HL-60 (cell line): ENCODE measurements at regions not wholly inside any gene's neighbourhood (a gene's known extent, or its start where the extent isn't known, plus 50 kb on each side); places are given as distances from the start of the nearest gene placed in this dataset.

ENCODE experiments used
- DNase-seq, 2 experiments: peaks; one replicate each; pipeline ENCODE4 v3.0.0-alpha.2; 2010 to 2020; ENCODE audit warnings: low read depth in 1 of 2, low spot score in 1 of 2
- H3K27ac ChIP-seq: fragments of 250-450 bp; sonication (Bioruptor Pico); replicated peaks from 2 replicates; pipeline ENCODE4 v1.5.1; 2020; ENCODE audit warnings: mild to moderate bottlenecking, moderate library complexity
- H3K27me3 ChIP-seq: fragments of 250-450 bp; sonication (Bioruptor Pico); 2 replicates; pipeline ENCODE4 v1.5.1; 2021; ENCODE audit warnings: mild to moderate bottlenecking, moderate library complexity; ENCODE audit not compliant: insufficient read depth, poor library complexity, severe bottlenecking
- H3K4me3 ChIP-seq: replicated peaks from 2 replicates; pipeline ENCODE4 v1.5.1; 2011; ENCODE audit warnings: mild to moderate bottlenecking, control low read depth, low read length; ENCODE audit not compliant: insufficient read depth
- GABPA ChIP-seq: IDR thresholded peaks from 2 replicates; pipeline ENCODE4 v1.6.1; 2012; ENCODE audit warnings: low read depth
- POLR2AphosphoS5 ChIP-seq: IDR thresholded peaks from 2 replicates; pipeline ENCODE4 v1.6.1; 2012; ENCODE audit warnings: low read depth
- SPI1 ChIP-seq: IDR thresholded peaks from 2 replicates; pipeline ENCODE4 v1.6.1; 2012; ENCODE audit warnings: low read depth, mild to moderate bottlenecking, borderline replicate concordance
- TF ChIP-seq, protein P1 (sequence below): IDR thresholded peaks from one replicate; pipeline ENCODE4 v1.5.1; 2011; ENCODE audit warnings: low read length, control low read depth, inconsistent platforms; ENCODE audit not compliant: insufficient read depth
- TF ChIP-seq, protein P2 (sequence below): IDR thresholded peaks from 2 replicates; pipeline ENCODE4 v1.6.1; 2012; ENCODE audit warnings: low read depth; ENCODE audit not compliant: insufficient replicate concordance

DNA sequence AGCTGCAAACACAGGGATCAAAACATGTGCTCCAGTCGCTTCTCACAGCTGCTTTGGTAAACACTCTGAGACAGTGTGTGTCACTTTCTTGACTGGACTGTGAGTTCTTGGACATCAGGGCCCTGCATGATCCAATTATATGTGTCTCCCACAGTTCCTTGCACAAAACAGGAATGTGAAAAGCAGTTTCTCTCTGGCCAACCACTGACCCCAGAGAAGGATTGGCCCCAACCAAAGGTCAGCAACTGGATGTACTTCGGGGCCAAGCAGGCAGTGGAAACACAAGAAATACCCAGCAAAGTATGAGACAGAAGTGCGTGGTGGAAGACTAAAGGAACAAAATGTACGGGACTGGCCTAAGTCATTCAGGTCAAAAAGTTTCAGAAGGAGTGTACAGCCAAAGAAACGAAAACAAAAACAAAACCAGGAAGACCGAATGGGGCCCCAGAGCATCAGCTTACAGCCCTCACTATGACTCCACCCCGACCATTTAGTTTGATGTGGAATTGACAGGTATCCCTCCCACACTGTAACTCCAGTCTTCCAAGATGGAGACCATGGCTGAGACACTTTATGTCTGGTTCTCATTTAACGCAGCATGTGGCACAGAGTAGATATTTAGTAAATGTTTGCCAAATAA lies 76.7 kb upstream of the LPP start:
- TF ChIP-seq SPI1 (no peak), GABPA (no peak), POLR2AphosphoS5 (no peak)
- TF ChIP-seq, protein P1, sequence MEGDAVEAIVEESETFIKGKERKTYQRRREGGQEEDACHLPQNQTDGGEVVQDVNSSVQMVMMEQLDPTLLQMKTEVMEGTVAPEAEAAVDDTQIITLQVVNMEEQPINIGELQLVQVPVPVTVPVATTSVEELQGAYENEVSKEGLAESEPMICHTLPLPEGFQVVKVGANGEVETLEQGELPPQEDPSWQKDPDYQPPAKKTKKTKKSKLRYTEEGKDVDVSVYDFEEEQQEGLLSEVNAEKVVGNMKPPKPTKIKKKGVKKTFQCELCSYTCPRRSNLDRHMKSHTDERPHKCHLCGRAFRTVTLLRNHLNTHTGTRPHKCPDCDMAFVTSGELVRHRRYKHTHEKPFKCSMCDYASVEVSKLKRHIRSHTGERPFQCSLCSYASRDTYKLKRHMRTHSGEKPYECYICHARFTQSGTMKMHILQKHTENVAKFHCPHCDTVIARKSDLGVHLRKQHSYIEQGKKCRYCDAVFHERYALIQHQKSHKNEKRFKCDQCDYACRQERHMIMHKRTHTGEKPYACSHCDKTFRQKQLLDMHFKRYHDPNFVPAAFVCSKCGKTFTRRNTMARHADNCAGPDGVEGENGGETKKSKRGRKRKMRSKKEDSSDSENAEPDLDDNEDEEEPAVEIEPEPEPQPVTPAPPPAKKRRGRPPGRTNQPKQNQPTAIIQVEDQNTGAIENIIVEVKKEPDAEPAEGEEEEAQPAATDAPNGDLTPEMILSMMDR, result no peak
- TF ChIP-seq, protein P2, sequence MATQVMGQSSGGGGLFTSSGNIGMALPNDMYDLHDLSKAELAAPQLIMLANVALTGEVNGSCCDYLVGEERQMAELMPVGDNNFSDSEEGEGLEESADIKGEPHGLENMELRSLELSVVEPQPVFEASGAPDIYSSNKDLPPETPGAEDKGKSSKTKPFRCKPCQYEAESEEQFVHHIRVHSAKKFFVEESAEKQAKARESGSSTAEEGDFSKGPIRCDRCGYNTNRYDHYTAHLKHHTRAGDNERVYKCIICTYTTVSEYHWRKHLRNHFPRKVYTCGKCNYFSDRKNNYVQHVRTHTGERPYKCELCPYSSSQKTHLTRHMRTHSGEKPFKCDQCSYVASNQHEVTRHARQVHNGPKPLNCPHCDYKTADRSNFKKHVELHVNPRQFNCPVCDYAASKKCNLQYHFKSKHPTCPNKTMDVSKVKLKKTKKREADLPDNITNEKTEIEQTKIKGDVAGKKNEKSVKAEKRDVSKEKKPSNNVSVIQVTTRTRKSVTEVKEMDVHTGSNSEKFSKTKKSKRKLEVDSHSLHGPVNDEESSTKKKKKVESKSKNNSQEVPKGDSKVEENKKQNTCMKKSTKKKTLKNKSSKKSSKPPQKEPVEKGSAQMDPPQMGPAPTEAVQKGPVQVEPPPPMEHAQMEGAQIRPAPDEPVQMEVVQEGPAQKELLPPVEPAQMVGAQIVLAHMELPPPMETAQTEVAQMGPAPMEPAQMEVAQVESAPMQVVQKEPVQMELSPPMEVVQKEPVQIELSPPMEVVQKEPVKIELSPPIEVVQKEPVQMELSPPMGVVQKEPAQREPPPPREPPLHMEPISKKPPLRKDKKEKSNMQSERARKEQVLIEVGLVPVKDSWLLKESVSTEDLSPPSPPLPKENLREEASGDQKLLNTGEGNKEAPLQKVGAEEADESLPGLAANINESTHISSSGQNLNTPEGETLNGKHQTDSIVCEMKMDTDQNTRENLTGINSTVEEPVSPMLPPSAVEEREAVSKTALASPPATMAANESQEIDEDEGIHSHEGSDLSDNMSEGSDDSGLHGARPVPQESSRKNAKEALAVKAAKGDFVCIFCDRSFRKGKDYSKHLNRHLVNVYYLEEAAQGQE, result no peak
- Histone ChIP-seq H3K4me3 (no peak overlapping the region), H3K27ac (no peak overlapping the region), H3K27me3 (no peaks in the 10 kb centered on the region)
- no peak for DNase-seq

DNA sequence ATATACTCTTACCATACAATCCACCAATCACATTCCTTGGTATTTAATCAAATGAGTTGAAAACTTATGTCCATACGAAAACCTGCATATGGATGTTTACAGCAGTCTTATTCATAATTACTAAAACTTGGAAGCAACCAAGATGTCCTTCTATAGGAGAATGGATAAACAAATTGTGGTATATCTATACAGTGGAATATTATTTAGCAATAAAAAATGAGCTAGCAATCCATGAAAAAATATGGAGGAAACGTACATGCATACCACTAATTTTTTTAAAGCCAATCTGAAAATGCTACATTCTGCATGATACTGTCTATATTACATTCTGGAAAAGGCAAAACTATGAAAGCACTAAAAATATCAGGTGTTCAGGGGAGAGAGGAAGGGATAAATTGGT lies 73.9 kb upstream of the LPP start:
- Histone ChIP-seq H3K4me3 (no peak overlapping the region), H3K27me3 (no peaks in the 10 kb centered on the region), H3K27ac (no peak overlapping the region)
- DNase-seq, result no peak
- TF ChIP-seq, protein P1, result no peak
- TF ChIP-seq SPI1 (no peak), POLR2AphosphoS5 (no peak), GABPA (no peak)
- TF ChIP-seq, protein P2, result no peak

DNA sequence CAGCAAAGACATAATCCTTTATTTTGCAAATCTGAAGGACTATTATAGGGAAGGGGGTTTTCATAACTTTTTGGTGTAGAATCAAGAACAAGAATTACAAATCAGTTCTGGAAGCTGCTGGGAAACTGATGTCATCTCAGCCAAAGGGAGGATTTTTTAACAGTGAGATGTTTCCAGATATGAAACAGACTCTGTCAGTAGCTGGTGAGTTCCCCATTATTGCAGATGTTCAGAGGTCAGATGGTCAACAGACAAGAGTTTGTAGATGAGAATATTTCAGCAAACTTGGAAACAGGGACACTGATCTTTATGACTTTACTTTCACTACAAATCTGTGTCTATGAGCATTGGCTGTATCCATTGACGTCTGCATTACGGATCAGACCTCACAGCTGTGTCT lies 71.9 kb upstream of the LPP start:
- TF ChIP-seq, protein P1, result no peak
- TF ChIP-seq SPI1, result no peak
- TF ChIP-seq, protein P2, result no peak
- no peak for TF ChIP-seq POLR2AphosphoS5
- TF ChIP-seq GABPA, result no peak

More for the DNA sequence above, 71.9 kb upstream of the LPP start:
- no peak for DNase-seq
- Histone ChIP-seq H3K27ac (no peak overlapping the region), H3K27me3 (no peaks in the 10 kb centered on the region), H3K4me3 (no peak overlapping the region)
